VCaP (cell line): ENCODE measurements at regions not wholly inside any gene's neighbourhood (a gene's known extent, or its start where the extent isn't known, plus 50 kb on each side); places are given as distances from the start of the nearest gene placed in this dataset.

Experiments
- H3K27ac ChIP-seq: fragments of 450-650 bp; 2 replicates; pipeline ENCODE4 v1.5.1; 2017
- TF ChIP-seq, protein P1 (sequence below): fragments of 450-650 bp; conservative IDR thresholded peaks from 2 replicates; pipeline ENCODE4 v1.5.1; 2017; ENCODE audit warnings: mild to moderate bottlenecking, moderate library complexity

DNA sequence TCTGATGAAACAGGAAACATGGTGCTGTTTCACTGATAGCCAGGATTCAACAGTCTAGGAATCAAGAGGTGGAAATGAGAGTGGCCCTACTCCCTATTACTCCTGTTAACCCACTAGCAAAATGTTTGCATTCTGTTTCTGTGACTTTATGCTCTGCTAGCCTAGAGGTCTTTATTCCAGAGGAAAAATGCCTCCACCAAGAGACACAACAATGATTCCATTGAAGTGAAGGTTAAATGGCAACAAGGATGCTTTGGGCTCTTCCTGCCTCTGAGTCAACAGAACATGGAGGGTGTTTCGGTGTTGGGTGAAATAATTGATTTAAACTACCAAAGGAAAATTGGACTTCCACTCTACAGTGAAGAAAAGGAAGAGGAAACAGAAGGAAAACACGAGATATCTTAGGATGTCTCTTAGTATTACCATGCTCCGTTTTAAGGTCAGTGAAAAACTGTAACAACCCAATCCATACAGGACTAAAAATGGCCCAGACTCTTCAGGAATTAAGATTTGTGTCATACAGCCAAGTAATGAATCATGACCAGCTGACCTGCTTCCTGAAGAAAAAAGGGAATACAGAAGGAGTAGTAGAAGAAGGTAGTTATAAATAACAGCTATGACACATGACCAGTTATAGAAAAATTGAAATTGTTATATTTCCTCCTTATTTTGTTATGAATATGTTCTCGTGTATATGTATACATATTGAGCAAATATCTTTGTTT lies 1237.8 kb downstream of the NCAM2 start:
- no peak overlapping the region for H3K27ac ChIP-seq
- TF ChIP-seq, protein P1, sequence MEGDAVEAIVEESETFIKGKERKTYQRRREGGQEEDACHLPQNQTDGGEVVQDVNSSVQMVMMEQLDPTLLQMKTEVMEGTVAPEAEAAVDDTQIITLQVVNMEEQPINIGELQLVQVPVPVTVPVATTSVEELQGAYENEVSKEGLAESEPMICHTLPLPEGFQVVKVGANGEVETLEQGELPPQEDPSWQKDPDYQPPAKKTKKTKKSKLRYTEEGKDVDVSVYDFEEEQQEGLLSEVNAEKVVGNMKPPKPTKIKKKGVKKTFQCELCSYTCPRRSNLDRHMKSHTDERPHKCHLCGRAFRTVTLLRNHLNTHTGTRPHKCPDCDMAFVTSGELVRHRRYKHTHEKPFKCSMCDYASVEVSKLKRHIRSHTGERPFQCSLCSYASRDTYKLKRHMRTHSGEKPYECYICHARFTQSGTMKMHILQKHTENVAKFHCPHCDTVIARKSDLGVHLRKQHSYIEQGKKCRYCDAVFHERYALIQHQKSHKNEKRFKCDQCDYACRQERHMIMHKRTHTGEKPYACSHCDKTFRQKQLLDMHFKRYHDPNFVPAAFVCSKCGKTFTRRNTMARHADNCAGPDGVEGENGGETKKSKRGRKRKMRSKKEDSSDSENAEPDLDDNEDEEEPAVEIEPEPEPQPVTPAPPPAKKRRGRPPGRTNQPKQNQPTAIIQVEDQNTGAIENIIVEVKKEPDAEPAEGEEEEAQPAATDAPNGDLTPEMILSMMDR: no peak

DNA sequence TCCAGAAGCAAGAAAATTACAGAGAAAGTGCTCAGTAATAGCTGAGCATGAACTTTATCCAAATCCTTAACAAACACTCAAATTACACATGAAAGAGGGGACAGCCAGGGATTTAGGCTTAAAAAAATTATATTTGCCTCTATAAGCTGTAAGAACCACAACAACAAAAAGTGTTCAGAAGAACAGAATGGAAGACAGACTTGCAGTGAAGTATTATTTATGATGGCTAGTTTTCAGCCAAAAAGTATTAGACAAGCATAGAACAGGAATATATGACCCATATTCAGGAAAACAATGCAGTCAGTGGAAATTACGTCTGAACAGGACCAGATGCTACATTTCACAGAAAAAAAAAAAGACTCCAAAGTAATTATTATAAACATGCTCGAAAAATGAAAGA lies 1246.3 kb downstream of the NCAM2 start:
- H3K27ac ChIP-seq: no peak overlapping the region
- TF ChIP-seq, protein P1: no peak

DNA sequence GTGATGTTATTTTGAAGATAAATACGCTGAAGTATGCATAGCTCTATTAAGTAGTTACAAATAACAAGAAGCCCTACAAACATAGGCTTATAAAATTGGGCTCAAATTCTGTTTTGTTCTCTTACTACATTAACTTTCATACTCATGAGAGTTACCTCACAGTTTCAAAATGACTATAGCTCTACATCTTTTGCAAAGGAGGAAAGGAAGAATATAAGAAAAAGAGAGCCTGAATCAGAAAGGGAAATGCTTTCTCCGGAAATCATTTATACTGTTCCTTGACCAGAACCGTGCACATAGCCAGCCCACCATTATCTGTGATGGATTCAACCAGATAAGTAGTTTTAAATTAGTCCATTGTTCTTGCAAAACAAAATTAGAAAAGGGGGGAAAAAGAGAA lies 1252.1 kb downstream of the NCAM2 start:
- H3K27ac ChIP-seq: no peak overlapping the region
- TF ChIP-seq, protein P1: no peak

DNA sequence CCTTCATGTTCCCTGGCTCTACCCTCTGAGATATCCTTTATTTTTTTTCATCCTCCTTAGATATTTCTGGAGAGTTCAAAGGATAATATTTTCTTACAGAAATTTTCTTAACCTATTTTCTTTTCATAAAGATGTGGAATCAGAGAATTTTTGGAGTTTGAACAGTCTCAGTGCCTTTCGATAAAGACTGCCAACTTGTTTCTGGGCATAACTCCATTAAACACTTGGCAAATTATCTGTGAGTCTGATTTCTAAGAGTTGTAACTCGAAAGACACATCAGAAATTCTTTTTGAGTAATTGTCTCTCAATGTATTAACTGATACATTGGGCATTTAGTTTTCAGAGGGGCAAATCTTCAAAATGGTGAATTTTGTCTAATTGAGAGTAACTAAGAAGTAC lies 1255.6 kb downstream of the NCAM2 start:
- H3K27ac ChIP-seq: no peak overlapping the region
- TF ChIP-seq, protein P1: no peak

DNA sequence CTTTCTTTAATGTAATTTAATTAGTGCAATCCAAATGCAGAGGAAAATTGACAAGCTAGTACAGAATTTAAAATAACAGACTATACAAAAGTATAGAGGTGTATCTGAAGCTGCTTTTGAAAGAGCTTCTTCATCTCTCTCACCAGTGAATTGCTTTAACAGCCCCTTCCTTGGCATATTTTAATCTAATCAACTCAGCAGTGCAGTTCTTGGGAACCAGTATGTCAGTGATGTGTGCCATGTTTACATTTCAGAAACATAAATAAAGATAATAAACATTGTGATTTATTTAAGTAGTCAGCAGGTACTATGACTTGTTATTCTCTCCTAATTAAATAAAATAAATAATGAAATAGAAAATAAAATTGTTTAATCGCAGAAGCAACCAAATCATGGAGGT lies 1260.6 kb downstream of the NCAM2 start:
- TF ChIP-seq, protein P1: no peak
- no peak overlapping the region for H3K27ac ChIP-seq

DNA sequence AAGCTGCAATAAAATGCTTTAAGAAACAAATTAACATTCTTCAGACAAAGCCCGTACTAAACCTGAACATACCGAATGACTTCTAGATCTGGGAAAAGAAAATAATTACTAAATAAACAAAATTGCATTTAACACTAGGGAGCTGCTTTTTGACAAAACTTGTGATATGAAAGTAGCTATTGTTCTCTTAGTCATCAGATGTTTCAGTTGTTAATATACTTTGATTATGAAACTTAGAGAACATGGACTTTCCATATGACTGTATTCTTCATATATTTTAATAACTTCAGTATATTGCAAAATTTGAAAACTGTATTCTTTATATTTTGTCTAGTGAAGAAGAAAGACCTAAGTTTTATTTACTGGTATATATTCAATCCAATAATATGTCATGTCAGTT lies 1262.1 kb downstream of the NCAM2 start:
- H3K27ac ChIP-seq: no peak overlapping the region

DNA sequence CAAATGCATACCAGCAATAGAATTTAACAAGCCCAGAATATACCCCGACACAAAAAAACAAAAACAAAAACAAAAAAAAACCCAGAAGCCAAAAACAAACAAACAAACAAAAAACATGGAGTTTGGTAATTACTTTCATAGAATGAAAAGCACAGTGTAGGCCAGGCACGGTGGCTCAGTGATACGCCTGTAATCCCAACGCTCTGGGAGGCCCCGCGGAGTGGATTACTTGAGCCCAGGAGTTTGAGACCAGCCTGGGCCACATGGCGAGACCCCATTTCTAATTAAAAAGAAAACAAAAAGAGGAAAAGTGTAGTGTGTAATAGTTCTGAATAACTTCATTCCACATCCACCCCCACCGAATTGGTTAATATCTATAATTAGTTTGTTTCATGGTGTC lies 1265.7 kb downstream of the NCAM2 start:
- TF ChIP-seq, protein P1: no peak
- H3K27ac ChIP-seq: no peak overlapping the region

More for the DNA sequence above, 1262.1 kb downstream of the NCAM2 start:
- TF ChIP-seq, protein P1: no peak
